HT-29 (cell line): ENCODE measurements at regions not wholly inside any gene's neighbourhood (a gene's known extent, or its start where the extent isn't known, plus 50 kb on each side); places are given as distances from the start of the nearest gene placed in this dataset.

Source experiments
- DNase-seq: peaks from one replicate; pipeline ENCODE4 v3.0.0-alpha.2; 2015; ENCODE audit warnings: low spot score

- no peak for DNase-seq
Observed at GRCh38 chr5:7955476-7955875, 86.5 kb downstream of the MTRR start.

- no peak for DNase-seq
Observed at GRCh38 chr5:7957329-7957728, 88.4 kb downstream of the MTRR start.

DNA sequence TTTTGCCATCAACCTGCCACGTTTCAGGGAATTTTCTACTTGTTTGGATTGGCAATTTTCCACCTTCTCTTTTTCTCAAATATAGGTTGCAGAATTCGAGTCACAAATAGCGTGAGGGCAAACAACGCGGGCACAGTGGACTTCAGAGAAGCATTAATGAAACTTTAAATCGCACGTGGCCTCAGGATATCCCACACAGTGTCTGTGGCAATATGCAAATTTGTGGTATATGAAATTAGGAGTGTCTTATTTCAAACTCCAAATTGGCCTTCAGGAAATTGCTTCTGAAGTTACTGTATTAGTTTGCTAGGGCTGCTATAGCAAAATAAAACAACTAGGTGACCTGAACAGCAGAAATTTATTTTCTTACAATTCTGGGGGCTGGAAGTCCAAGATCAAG lies 91.2 kb downstream of the MTRR start:
- DNase-seq: no peak

GRCh38 chr5:7961540-7961939 lies 92.6 kb downstream of the MTRR start:
- DNase-seq: no peak

DNA sequence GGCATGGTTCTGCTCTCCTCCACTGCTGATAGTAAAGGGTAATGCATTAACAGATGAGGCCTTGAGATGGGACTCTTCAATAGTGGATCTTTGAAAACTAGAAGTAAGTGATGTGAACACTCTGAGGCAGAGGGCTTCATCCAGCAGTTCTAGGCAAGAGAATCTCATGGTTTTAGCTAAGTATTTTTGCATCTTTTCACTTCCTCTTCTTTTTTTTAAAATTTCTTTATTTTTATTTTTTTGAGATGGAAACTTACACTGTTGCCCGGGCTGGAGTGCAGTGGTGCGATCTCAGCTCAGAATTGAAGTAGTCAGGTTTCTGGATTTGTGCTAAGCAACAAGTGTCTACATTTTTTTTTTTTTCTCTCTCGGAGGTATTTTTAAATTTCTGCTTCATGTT lies 101.9 kb downstream of the MTRR start:
- DNase-seq: no peak

DNA sequence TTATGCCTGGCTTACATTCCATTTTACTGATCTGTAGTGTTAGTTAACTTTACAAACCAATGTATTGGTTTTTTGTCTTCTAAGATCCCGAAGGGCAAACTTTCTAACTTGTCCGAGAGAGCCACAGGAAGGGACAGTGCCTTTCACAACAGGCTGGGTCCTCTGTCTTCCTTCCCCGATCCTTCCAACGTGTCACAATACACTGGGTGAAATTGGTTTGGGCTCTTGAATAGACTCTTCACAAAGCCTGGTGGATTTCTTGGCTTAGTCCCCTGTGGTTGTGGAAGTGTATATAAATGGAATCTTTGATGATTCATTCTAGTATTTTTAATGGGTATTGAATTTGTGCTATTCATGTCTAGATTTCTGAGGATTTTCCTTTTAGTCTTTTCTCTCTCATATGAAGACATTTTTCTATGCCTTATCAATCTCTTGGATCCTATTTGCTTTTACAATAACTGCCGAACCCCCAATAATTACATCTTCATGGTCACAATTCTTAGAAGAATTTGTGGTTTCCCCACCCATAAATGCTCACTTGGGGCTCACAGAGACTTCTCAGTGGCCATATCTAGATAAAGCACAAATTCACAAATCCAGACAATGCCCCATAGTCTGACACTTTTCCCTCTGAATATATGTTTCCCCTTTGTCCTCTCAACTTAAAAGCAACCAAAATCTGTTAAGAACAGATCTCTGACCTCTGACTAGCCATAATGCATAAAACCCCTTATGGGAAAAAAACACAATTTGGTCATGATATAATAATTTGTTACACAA lies 107.7 kb downstream of the MTRR start:
- DNase-seq: no peak

GRCh38 chr5:7978114-7978513 lies 109.2 kb downstream of the MTRR start:
- DNase-seq: no peak

DNA sequence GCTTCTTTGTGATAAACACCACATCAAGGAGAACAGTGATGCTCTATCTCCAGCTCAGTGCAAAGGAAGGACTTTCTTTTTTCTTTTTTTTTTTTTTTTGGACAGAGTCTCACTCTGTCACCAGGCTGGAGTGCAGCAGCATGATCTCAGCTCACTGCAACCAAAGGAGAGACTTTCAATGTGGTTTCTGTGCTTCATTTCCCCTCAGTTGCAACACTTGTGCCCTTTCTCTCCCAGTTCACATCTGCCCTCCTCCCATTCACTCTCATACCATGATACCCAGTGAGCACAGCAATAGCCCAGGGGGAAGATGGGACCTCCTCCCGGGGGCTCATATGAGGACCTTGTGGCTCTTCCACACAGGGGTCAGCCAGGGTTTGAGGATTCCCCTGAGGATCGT lies 110.0 kb downstream of the MTRR start:
- no peak for DNase-seq

DNA sequence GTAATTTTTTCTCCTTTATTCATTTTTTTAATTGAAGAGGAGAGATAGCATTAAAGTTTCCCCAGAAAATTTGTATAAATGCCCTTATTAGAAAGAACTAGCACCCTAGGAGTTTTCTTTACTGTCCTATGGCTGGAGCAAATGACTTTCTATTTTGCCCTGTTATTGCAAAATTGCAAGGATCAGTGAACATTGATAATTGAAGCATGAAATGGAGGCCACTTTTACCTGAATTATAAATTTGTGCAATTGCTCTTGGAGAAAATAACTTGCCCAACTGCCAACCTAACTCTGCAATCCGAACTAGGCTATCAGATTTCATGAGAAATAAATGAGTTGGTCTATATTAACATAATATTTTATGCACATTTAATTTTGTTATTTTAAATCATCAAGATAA lies 111.9 kb downstream of the MTRR start:
- DNase-seq: no peak

- DNase-seq: no peak
Observed at GRCh38 chr5:7983433-7983832, 114.5 kb downstream of the MTRR start.

- DNase-seq: peak; percentile 9
Observed at GRCh38 chr5:7991125-7991821, 122.3 kb downstream of the MTRR start.

GRCh38 chr5:7995688-7996294 lies 126.8 kb downstream of the MTRR start:
- DNase-seq: no peak

DNA sequence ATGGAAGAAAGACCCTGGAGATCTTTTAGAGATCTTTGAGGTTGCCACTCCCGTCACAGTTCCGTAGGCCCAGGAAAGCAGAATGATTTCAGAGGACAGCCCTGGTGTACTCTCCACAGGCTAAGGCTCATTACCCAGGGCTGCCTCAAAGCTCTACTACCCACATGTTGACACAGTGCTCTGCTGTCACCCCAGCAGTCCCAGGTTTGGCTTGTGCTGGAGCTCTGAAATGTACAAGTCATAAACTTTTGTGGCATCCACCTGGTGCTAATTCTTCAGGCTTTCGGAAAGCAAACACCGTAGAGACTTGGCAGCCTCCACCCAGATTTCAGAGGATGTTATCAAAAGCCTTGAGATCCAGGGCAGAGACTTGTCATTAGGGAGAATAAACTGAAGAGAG lies 136.5 kb downstream of the MTRR start:
- no peak for DNase-seq

- DNase-seq: peak; percentile 36
Observed at GRCh38 chr5:8012131-8012977, 143.4 kb downstream of the MTRR start.

DNA sequence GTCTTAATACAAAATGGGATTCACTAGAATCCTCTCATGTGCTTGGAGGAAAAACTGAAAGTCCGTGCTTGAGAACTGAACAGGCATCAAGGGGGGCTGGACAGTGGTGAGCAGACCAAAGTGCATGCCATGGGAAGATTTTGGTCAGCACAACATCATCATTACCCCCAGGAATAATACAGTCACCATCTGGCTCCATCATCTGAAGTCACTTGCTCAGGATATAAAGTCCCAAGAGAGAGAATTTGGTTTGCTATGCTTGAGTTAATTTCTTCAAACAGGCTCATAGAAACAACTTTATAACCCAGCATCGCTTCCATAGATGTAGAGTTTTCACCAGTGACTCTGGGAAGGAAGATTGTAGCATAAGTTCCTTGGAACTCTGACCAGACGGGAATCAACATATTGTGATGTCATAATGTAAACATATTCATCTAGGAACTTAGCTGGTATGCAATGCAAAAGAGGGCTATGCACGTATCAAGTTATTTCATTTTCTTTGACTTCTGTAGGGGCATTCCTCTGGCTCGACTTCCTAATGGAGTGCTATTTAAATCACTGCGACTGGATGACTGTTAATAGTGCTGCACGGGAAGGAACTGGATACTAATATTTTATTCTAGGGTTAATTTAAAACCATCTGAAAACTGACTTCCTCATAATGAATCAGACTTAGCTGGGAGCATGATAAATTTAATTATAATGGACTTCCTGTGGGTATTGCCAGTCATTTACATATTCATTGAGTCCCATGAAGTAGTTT lies 145.2 kb downstream of the MTRR start:
- DNase-seq: no peak

DNA sequence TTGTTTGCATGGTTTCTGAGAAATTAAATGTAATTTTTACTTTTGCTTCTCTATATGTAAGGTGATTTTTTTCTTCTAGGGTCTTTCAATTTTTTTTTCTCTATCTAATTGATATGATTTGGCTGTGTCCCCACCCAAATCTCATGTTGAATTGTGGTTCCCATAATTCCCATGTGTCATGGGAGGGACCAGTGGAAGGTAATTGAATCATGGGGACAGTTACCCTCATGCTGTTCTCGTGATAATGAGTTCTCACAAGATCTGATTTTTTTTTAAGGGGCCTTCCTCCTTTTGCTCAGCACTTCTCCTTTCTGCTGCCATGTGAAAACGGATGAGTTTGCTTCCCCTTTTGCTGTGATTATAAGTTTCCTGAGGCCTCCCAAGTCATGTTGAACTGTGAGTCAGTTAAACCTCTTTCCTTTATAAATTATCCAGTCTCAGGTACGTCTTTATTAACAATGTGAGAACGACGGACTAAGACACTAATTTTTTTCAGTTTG lies 150.8 kb downstream of the MTRR start:
- DNase-seq: no peak

DNA sequence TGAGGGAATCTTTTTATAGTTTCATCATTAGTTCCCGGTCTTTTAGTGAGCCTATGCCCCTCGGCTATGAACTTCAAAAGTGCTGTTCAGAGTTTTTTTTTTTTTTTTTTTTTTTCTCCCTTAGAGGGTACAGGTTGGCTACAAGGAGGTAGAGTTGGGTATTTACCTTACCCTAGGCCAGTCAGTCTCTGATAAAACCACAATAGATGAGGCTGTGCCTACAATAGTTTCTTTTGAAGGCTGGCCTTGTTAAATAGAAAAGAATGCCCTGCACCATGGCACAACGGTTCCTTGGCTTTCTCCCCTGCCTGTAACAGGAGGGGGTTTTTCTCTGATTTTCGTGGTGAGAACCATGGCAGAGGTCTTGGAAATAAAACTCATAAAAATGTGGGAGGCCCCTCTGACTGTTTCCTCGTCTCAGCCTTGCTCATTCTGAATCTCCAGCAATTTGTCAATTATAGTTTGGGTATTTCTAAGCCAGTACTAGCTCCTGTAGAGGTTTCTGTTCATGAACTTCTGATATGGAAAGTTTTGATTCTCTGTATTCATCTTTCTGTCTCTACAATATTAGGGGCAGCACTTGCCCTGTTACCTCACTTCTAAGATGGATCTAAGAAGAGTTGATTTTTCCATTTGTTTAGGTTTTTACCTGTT lies 152.0 kb downstream of the MTRR start:
- no peak for DNase-seq

DNA sequence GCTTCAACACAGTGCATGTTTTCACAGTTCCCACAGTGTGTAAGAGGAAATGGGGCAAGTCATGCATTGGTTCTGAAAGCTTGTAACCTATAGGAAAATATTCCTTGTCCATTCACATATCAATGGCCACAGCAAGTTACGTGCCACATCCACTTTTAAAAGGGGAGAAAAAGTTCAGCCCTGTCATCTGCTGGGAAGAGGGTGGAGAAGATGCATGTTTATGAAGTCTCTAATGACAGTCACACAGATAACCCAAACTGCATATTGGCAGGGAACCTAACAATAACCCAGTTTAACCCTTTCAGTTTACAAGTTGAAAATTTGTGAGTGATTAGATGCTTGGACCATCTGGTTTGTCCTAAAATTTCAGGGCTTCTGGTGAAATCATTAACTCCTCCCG lies 159.3 kb downstream of the MTRR start:
- no peak for DNase-seq

- DNase-seq: no peak
Observed at GRCh38 chr5:8033261-8033660, 164.3 kb downstream of the MTRR start.

DNA sequence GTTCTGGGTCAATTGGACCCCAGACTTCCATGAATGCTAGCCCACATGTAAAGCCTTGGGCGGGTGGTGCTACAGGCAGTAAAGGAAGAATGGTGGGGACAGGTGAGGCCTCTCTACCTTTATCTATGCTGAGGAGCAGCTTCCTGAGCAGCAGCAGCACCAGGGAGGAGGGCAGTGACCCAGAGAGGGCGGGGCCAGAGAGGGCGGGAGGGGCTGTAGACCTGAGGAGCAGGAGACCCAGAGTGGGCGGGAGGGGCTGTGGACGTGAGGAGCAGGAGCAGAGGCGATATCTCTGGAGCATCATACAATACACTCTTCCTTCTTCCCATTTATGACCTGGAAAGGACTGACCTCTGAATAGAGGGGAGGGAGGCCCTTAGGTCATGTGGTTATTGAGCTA lies 165.9 kb downstream of the MTRR start:
- no peak for DNase-seq

DNA sequence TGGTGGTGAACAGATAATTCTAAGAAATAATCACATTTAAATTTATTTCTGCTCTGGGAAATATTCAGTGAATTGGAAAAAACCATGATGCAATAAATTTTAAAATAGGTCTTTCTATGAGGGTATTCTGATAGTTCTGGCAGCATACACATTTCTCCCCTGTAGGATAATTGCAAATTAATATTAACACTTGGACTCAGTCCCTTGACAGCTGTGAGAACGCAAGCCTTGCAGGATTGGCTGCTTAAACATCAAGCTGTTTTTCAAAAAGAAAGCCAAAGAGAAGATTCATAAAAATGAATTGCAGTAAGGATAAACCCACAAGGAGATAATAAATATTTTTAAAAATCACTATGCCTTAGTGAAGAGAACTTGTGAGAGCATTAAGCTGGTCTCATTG lies 180.0 kb downstream of the MTRR start:
- DNase-seq: no peak
